Neural cell (in vitro differentiated cells): ENCODE measurements at regions not wholly inside any gene's neighbourhood (a gene's known extent, or its start where the extent isn't known, plus 50 kb on each side); places are given as distances from the start of the nearest gene placed in this dataset.

Source experiments
- H2AFZ ChIP-seq: fragments of 200-600, 300-800 bp; sonication (generic), shearing (Covaris generic); 2 replicates; pipeline ENCODE4 v1.6.0; 2014; ENCODE audit warnings: low read depth, mild to moderate bottlenecking, antibody characterized with exemption, low read length, moderate library complexity
- H3F3A ChIP-seq: fragments of 200-600 bp; shearing (Covaris generic); 2 replicates; pipeline ENCODE4 v1.6.1; 2016; ENCODE audit warnings: mild to moderate bottlenecking, moderate library complexity, mixed read lengths, antibody characterized with exemption, low read length; ENCODE audit not compliant: insufficient read depth, poor library complexity, severe bottlenecking
- H3K27ac ChIP-seq: fragments of 200-600, 300-800 bp; sonication (generic), shearing (Covaris generic); 2 replicates; pipeline ENCODE4 v1.5.1; 2014; ENCODE audit warnings: mild to moderate bottlenecking, low read length, moderate library complexity
- H3K27me3 ChIP-seq: fragments of 300-800, 200-600 bp; sonication (generic), shearing (Covaris generic); 2 replicates; pipeline ENCODE4 v1.6.0; 2014; ENCODE audit warnings: mild to moderate bottlenecking, low read depth, low read length, moderate library complexity; ENCODE audit not compliant: insufficient read depth
- H3K36me3 ChIP-seq: fragments of 300-800, 200-600 bp; sonication (generic), shearing (Covaris generic); 2 replicates; pipeline ENCODE4 v1.5.1; 2014; ENCODE audit warnings: mild to moderate bottlenecking, antibody characterized with exemption, low read length, moderate library complexity; ENCODE audit not compliant: insufficient read depth
- H3K4me2 ChIP-seq: fragments of 300-800, 200-600 bp; sonication (generic), shearing (Covaris generic); 2 replicates; pipeline ENCODE4 v1.6.0; 2014; ENCODE audit warnings: mild to moderate bottlenecking, low read length
- H3K4me3 ChIP-seq: fragments of 300-800, 200-600 bp; sonication (generic), shearing (Covaris generic); 2 replicates; pipeline ENCODE4 v1.5.1; 2014; ENCODE audit warnings: mild to moderate bottlenecking, low read length, moderate library complexity
- H3K79me2 ChIP-seq: fragments of 200-600 bp; shearing (Covaris generic); replicated peaks from 2 replicates; pipeline ENCODE4 v1.6.0; 2014; ENCODE audit warnings: mild to moderate bottlenecking, low read length, moderate library complexity; ENCODE audit not compliant: insufficient read depth
- H3K9ac ChIP-seq: fragments of 300-800, 200-600 bp; sonication (generic), shearing (Covaris generic); 2 replicates; pipeline ENCODE4 v1.6.1; 2016; ENCODE audit warnings: mild to moderate bottlenecking, low read length, mixed read lengths
- H3K9me2 ChIP-seq: fragments of 200-600 bp; shearing (Covaris generic); 2 replicates; pipeline ENCODE4 v1.6.1; 2016; ENCODE audit warnings: mild to moderate bottlenecking, low read length, mixed read lengths; ENCODE audit not compliant: insufficient read depth
- H3K9me3 ChIP-seq: fragments of 200-600, 300-800 bp; sonication (generic), shearing (Covaris generic); 2 replicates; pipeline ENCODE4 v1.6.1; 2016; ENCODE audit warnings: mild to moderate bottlenecking, mixed run types, low read length, moderate library complexity, mixed read lengths
- H4K20me1 ChIP-seq: fragments of 200-600 bp; shearing (Covaris generic); 2 replicates; pipeline ENCODE4 v1.6.1; 2016; ENCODE audit warnings: mild to moderate bottlenecking, mixed run types; ENCODE audit not compliant: insufficient read depth
- EP300 ChIP-seq: fragments of 450-650 bp; conservative IDR thresholded peaks from 2 replicates; pipeline ENCODE4 v1.6.1; 2014; ENCODE audit warnings: antibody characterized with exemption, mild to moderate bottlenecking, moderate library complexity; ENCODE audit not compliant: poor library complexity, severe bottlenecking
- EZH2 ChIP-seq: fragments of 200-600, 300-800 bp; shearing (Covaris generic), sonication (generic); IDR thresholded peaks from 2 replicates; pipeline ENCODE4 v1.6.1; 2014; ENCODE audit warnings: antibody characterized with exemption, low read length, borderline replicate concordance, mild to moderate bottlenecking; ENCODE audit not compliant: insufficient read depth, poor library complexity, severe bottlenecking
- MXI1 ChIP-seq: fragments of 450-650 bp; conservative IDR thresholded peaks from 2 replicates; pipeline ENCODE4 v1.6.1; 2014; ENCODE audit warnings: antibody characterized with exemption, mild to moderate bottlenecking; ENCODE audit not compliant: poor library complexity, severe bottlenecking
- POLR2AphosphoS5 ChIP-seq: IDR thresholded peaks from 2 replicates; pipeline ENCODE4 v1.6.1; 2012
- RAD21 ChIP-seq: fragments of 450-650 bp; conservative IDR thresholded peaks from 2 replicates; pipeline ENCODE4 v1.6.1; 2014; ENCODE audit warnings: antibody characterized with exemption, mild to moderate bottlenecking, moderate library complexity
- SMC3 ChIP-seq: fragments of 450-650 bp; conservative IDR thresholded peaks from 2 replicates; pipeline ENCODE4 v1.6.1; 2014; ENCODE audit warnings: antibody characterized with exemption, mild to moderate bottlenecking, moderate library complexity; ENCODE audit not compliant: poor library complexity
- TAF1 ChIP-seq: IDR thresholded peaks from 2 replicates; pipeline ENCODE4 v1.6.1; 2012; ENCODE audit warnings: low read depth
- TF ChIP-seq, protein P1 (sequence below): fragments of 450-650 bp; IDR thresholded peaks from 2 replicates; pipeline ENCODE4 v1.5.1; 2014; ENCODE audit warnings: antibody characterized with exemption, mild to moderate bottlenecking, moderate library complexity; ENCODE audit not compliant: poor library complexity, severe bottlenecking
- TF ChIP-seq, protein P2 (sequence below): IDR thresholded peaks from 2 replicates; pipeline ENCODE4 v1.6.1; 2012; ENCODE audit warnings: borderline replicate concordance

GRCh38 chr2:2799151-2799697, 468.1 kb upstream of the MYT1L start:
- no peaks in the 10 kb centered on the region for H3K27me3 ChIP-seq
- no peaks in the 10 kb centered on the region for H3F3A ChIP-seq
- H3K9me2 ChIP-seq = no peaks in the 10 kb centered on the region
- peaks cover 5% of the 10 kb centered on the region for H3K9me3 ChIP-seq
- H3K4me3 ChIP-seq = no peak overlapping the region
- no peaks in the 10 kb centered on the region for H3K79me2 ChIP-seq
- no peak overlapping the region for H2AFZ ChIP-seq
- TF ChIP-seq, protein P1, sequence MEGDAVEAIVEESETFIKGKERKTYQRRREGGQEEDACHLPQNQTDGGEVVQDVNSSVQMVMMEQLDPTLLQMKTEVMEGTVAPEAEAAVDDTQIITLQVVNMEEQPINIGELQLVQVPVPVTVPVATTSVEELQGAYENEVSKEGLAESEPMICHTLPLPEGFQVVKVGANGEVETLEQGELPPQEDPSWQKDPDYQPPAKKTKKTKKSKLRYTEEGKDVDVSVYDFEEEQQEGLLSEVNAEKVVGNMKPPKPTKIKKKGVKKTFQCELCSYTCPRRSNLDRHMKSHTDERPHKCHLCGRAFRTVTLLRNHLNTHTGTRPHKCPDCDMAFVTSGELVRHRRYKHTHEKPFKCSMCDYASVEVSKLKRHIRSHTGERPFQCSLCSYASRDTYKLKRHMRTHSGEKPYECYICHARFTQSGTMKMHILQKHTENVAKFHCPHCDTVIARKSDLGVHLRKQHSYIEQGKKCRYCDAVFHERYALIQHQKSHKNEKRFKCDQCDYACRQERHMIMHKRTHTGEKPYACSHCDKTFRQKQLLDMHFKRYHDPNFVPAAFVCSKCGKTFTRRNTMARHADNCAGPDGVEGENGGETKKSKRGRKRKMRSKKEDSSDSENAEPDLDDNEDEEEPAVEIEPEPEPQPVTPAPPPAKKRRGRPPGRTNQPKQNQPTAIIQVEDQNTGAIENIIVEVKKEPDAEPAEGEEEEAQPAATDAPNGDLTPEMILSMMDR = no peak
- no peak for TF ChIP-seq EZH2
- TF ChIP-seq SMC3 = no peak
- no peak for TF ChIP-seq RAD21
- no peak for TF ChIP-seq EP300
- TF ChIP-seq POLR2AphosphoS5 = no peak
- no peak for TF ChIP-seq MXI1
- TF ChIP-seq, protein P2, sequence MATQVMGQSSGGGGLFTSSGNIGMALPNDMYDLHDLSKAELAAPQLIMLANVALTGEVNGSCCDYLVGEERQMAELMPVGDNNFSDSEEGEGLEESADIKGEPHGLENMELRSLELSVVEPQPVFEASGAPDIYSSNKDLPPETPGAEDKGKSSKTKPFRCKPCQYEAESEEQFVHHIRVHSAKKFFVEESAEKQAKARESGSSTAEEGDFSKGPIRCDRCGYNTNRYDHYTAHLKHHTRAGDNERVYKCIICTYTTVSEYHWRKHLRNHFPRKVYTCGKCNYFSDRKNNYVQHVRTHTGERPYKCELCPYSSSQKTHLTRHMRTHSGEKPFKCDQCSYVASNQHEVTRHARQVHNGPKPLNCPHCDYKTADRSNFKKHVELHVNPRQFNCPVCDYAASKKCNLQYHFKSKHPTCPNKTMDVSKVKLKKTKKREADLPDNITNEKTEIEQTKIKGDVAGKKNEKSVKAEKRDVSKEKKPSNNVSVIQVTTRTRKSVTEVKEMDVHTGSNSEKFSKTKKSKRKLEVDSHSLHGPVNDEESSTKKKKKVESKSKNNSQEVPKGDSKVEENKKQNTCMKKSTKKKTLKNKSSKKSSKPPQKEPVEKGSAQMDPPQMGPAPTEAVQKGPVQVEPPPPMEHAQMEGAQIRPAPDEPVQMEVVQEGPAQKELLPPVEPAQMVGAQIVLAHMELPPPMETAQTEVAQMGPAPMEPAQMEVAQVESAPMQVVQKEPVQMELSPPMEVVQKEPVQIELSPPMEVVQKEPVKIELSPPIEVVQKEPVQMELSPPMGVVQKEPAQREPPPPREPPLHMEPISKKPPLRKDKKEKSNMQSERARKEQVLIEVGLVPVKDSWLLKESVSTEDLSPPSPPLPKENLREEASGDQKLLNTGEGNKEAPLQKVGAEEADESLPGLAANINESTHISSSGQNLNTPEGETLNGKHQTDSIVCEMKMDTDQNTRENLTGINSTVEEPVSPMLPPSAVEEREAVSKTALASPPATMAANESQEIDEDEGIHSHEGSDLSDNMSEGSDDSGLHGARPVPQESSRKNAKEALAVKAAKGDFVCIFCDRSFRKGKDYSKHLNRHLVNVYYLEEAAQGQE = no peak
- no peak for TF ChIP-seq TAF1
- no peak overlapping the region for H3K27ac ChIP-seq
- H3K9ac ChIP-seq = no peak overlapping the region
- no peaks in the 10 kb centered on the region for H4K20me1 ChIP-seq
- H3K4me2 ChIP-seq = no peak overlapping the region
- H3K36me3 ChIP-seq = no peaks in the 10 kb centered on the region

DNA sequence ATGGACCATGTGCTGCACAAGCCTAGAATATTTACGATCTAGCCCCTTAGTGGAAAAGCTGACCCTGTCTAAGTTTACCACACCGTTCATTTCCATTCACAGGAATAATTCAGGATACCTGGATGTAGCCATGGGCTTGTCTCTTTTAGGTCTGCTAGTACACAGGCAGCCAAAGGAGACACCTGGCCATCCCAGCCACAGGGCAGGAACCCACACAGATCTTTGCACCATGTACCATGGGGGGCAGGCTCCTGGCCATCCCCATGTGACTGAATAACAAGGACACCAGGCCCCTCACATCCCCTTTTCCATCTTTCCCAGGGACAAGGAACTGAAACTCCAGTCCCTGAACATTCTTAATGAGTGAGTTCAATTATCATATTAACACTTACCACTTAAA, 467.3 kb upstream of the MYT1L start:
- no peaks in the 10 kb centered on the region for H4K20me1 ChIP-seq
- no peaks in the 10 kb centered on the region for H3K36me3 ChIP-seq
- H3F3A ChIP-seq = no peaks in the 10 kb centered on the region
- peaks cover 5% of the 10 kb centered on the region for H3K9me3 ChIP-seq
- H3K79me2 ChIP-seq = no peaks in the 10 kb centered on the region
- no peak overlapping the region for H3K27ac ChIP-seq
- H2AFZ ChIP-seq = no peak overlapping the region
- H3K27me3 ChIP-seq = no peaks in the 10 kb centered on the region
- TF ChIP-seq MXI1 (no peak), RAD21 (no peak), SMC3 (no peak), EZH2 (no peak), TAF1 (no peak), POLR2AphosphoS5 (no peak)
- TF ChIP-seq, protein P2 = no peak
- no peak overlapping the region for H3K4me2 ChIP-seq
- H3K9ac ChIP-seq = no peak overlapping the region
- H3K9me2 ChIP-seq = no peaks in the 10 kb centered on the region
- H3K4me3 ChIP-seq = no peak overlapping the region
